HG03457 (cell line): ENCODE measurements at regions not wholly inside any gene's neighbourhood (a gene's known extent, or its start where the extent isn't known, plus 50 kb on each side); places are given as distances from the start of the nearest gene placed in this dataset.
"Not testable (repeated sequence)": the region's sequence is repeated elsewhere in the genome, so short reads cannot be mapped to it uniquely, and the experiment has no call there.

ENCODE experiments used
- ATAC-seq: cut with Tn5 transposase; IDR thresholded peaks from one replicate; pipeline ENCODE4 v1.9.1; 2021; ENCODE audit warnings: moderate number of reproducible peaks; ENCODE audit not compliant: unreplicated experiment

- no peak for ATAC-seq
These were observed 256.9 kb downstream of the SPRY2 start for GRCh38 chr13:80083853-80084676.

GRCh38 chr13:80083081-80083852 is 257.7 kb downstream of the SPRY2 start:
- ATAC-seq = no peak

- ATAC-seq = no peak
These were observed 258.4 kb downstream of the SPRY2 start for GRCh38 chr13:80082396-80083080.

- ATAC-seq = no peak
These were observed 266.1 kb downstream of the SPRY2 start for GRCh38 chr13:80074811-80075210.

DNA sequence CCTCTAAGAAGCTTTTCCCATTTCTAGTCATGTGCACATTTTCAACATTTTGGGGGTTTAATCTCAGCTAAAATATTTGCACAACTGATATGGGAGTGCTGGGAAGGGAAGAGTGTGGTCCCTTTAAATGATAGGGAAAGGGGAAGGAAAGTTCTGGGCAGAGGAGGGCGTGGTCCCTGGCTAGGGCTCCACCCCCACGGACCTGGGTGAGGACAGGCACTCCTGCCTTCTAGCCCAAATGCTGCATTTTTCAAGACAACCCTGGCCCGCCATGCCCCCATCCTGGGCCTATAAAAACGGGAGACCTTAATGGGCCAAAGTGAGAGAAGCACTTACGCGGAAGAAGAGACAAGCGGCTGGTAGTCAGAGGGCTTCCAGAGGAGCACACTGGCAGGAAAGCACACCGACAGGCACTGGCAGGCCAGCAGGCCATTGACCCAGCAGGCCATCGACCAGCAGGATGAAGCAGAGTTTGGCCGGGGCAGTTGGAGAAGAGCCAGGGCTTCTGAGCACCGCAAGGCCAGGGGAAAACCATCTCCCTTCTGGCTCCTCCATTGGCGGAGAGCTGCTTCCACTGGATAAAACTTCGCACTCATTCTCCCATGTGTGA is 266.7 kb downstream of the SPRY2 start:
- no peak for ATAC-seq

- no peak for ATAC-seq
These were observed 268.7 kb downstream of the SPRY2 start for GRCh38 chr13:80072231-80072630.

DNA sequence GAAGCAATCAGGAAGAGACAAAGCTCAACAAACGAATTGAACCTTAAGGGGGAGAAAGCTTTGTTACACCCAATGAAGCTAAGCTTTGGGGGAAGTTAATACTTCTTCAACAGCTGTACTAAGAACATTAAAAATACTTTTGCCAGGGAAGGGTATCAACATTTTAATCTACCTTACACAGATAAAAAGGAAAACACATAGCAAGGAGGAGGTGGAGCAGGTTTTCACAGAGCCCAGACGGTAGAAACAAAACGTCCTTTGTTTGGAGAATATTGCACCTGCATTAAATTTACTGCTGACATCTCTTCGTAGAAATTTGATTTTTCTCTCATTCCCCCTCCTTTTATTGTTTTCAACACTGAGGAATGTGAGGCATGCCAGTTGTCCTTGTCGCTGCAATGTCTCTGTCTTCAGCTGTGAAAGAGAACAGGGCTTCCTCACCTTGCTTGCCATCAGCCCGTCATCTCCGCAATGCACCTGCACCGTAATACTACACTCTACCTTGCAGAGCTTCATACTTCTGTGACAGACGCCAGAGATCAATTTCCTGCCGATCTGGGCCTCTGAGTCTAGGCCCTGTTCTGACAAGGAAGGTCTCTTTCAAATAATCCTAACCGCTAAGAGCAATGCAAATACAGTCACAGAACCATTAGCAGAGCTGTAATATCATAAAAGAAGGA is 270.8 kb downstream of the SPRY2 start:
- no peak for ATAC-seq

- no peak for ATAC-seq
These were observed 271.6 kb downstream of the SPRY2 start for GRCh38 chr13:80069374-80069773.

DNA sequence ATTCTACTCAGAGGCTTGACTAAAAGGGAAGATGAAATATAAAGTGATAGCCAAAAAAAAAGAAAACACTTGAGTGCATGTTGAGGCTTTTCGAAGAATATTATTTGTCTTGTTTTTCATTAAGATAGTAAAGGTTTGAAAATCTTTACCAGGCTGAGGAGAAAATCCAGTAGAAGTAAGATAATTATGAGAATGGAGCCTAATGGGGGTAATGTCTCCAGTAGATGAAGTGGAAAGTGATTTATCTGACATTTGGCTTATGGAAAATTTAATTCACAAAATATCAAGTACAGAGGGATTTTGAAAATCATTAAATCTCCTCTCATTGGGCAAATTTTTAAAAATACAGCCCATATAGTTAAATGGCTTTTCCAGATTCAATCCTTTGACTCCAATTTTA is 274.9 kb downstream of the SPRY2 start:
- no peak for ATAC-seq

- ATAC-seq = not testable (repeated sequence)
These were observed 278.5 kb downstream of the SPRY2 start for GRCh38 chr13:80062416-80062815.

GRCh38 chr13:80059789-80060188 is 281.1 kb downstream of the SPRY2 start:
- no peak for ATAC-seq

DNA sequence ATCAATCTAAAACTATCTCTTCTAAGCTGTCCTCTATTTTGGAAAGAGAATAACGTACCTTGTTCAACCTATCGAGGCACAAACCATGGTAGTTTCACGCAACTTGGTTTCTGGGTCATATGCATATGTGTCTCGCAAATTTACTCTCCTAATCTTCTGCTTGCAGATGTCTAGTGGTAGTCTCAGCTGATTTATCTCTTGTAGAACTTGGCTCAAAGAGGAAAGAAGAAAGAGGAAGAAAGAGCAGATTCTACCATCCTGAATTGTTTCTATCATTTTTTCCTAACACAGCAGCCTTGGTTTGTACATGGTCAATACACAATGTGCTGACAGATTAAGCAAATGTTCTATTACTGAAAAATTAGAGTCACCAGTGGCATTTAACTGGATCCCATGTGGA is 282.3 kb downstream of the SPRY2 start:
- no peak for ATAC-seq

GRCh38 chr13:80055847-80056246 is 285.1 kb downstream of the SPRY2 start:
- no peak for ATAC-seq

GRCh38 chr13:80054806-80055205 is 286.1 kb downstream of the SPRY2 start:
- ATAC-seq = no peak

GRCh38 chr13:80052286-80052685 is 288.6 kb downstream of the SPRY2 start:
- no peak for ATAC-seq

GRCh38 chr13:80050252-80050651 is 290.7 kb downstream of the SPRY2 start:
- no peak for ATAC-seq

DNA sequence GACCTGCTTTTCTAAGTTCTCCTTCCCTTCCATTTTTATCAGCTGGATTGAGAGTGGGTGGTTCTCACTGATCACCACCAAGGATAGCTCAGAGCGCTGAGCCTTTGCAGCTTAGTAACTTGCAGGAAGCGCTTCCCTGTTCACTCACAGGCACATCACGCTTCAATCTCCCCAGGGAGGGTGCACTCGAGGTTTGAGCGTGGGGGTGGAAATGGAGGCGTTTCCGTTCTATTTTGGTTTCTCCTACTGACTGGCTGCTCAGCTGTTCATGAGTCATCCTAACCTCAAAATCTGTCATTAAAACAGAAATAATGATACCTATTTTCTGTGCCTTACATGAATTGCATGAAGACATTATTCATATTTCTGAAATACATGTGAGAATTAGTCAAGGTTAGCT is 292.1 kb downstream of the SPRY2 start:
- peak; percentile 99 for ATAC-seq

GRCh38 chr13:80048030-80048429 is 292.9 kb downstream of the SPRY2 start:
- no peak for ATAC-seq

- ATAC-seq = no peak
These were observed 293.5 kb downstream of the SPRY2 start for GRCh38 chr13:80047406-80047805.

DNA sequence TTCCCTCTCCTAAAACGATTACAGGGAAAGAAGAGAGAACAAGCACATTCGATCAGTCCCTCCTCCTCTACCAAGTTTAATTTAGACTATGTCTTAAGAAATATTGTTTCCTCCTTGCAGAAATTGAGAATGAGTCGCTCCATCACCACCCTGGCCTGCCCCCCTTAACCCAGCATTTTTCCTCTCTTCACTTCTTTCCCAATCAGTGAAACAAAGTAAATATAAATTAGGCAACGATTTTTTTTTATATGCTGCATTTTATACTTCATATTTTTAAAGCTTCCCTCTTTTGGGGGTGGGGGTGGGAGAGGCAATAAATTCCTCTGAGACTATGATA is 300.0 kb downstream of the SPRY2 start:
- ATAC-seq = no peak
